ENCODE measurements at regions not wholly inside any gene's neighbourhood (a gene's known extent, or its start where the extent isn't known, plus 50 kb on each side); places are given as distances from the start of the nearest gene placed in this dataset.

DNA sequence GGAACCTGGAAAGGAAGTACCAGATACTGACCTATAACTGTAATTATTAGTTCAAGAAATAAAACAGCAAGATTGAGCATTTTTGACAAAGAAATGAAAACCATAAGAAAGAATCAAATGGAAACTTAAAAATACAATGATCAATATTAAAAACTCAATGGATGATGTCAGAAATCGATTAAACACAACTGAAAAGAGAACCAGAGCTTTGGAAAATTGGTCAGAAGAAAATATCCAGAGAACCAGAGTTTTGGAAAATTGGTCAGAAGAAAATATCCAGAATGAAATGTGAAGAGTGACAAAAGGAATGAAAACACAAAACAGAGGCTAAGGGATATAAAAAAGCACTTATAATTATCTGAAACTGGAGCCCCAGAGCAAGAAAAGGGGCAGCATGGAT, 438.6 kb downstream of the AJAP1 start:
- POLR2A ChIA-PET, result no interaction called here
- H3K9me3 ChIP-seq (ENCODE audit: control extremely low read depth in 1 of 5, control insufficient read depth in 4 of 5, insufficient read depth in 2 of 5, low read depth in 1 of 5, low read length in 4 of 5), result peaks cover 0 to 25% (median 3%) of the 10 kb centered on the region in 5 experiments
- CTCF ChIA-PET, result no interaction called here
- H3K4me3 ChIP-seq (ENCODE audit: control insufficient read depth in 1 of 7, extremely low read depth in 1 of 7, insufficient read depth in 4 of 7, low read depth in 2 of 7, low read length in 6 of 7), result no peak overlapping the region
- no peaks in the 10 kb centered on the region for H3K4me1 ChIP-seq (ENCODE audit: control extremely low read depth in 1 of 4, control insufficient read depth in 4 of 4, insufficient read depth in 4 of 4, low read length in 3 of 4)
- no CpG with 5 or more reads among the region's 1 CpG for WGBS (ENCODE audit: insufficient coverage)
- DNase-seq, result no peak
- no peaks in the 10 kb centered on the region for H3K36me3 ChIP-seq (ENCODE audit: control insufficient read depth in 4 of 4, insufficient read depth in 4 of 4, low read length in 3 of 4)
- H3K27ac ChIP-seq (ENCODE audit: insufficient read depth in 1 of 2, low read depth in 1 of 2, low read length in 2 of 2, poor library complexity in 1 of 2, severe bottlenecking in 2 of 2), result no peak overlapping the region
- H3K27me3 ChIP-seq (replicated peaks in 2 of 5; ENCODE audit: control insufficient read depth in 4 of 5, insufficient read depth in 5 of 5, low read length in 4 of 5), result no peaks in the 10 kb centered on the region

DNA sequence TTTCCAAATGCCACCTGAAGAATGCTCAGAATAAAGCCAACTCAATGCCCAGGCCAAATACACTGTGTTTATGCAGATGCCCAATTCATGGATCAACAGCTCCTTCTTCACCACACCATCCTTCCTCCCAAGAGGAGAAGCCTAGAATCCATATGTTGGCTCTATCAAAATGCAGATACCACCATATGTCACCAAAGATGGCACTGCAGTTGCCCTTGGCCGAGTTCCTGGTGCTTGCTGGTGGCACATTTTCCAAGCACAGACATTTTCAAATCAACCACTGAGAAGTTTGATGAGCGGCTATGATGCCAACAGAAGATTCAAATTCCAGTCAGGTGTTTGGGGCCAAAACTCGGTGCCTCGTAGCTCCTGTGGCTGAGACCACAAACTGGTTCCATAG, 430.3 kb downstream of the AJAP1 start:
- no peak for DNase-seq
- H3K27me3 ChIP-seq (replicated peaks in 2 of 5; ENCODE audit: control insufficient read depth in 4 of 5, insufficient read depth in 5 of 5, low read length in 4 of 5), result peaks cover 0 to 2% (median 0%) of the 10 kb centered on the region in 5 experiments
- no peak overlapping the region for H3K4me3 ChIP-seq (ENCODE audit: control insufficient read depth in 1 of 7, extremely low read depth in 1 of 7, insufficient read depth in 4 of 7, low read depth in 2 of 7, low read length in 6 of 7)
- no peaks in the 10 kb centered on the region for H3K9me3 ChIP-seq (ENCODE audit: control extremely low read depth in 1 of 5, control insufficient read depth in 4 of 5, insufficient read depth in 2 of 5, low read depth in 1 of 5, low read length in 4 of 5)
- ChIA-PET CTCF (no interaction called here), POLR2A (no interaction called here)
- H3K36me3 ChIP-seq (ENCODE audit: control insufficient read depth in 4 of 4, insufficient read depth in 4 of 4, low read length in 3 of 4), result no peaks in the 10 kb centered on the region
- H3K4me1 ChIP-seq (ENCODE audit: control extremely low read depth in 1 of 4, control insufficient read depth in 4 of 4, insufficient read depth in 4 of 4, low read length in 3 of 4), result no peaks in the 10 kb centered on the region
- no peak overlapping the region for H3K27ac ChIP-seq (ENCODE audit: insufficient read depth in 1 of 2, low read depth in 1 of 2, low read length in 2 of 2, poor library complexity in 1 of 2, severe bottlenecking in 2 of 2)
- 95% methylated on average over 4 of the region's 4 CpGs for WGBS (ENCODE audit: insufficient coverage)

DNA sequence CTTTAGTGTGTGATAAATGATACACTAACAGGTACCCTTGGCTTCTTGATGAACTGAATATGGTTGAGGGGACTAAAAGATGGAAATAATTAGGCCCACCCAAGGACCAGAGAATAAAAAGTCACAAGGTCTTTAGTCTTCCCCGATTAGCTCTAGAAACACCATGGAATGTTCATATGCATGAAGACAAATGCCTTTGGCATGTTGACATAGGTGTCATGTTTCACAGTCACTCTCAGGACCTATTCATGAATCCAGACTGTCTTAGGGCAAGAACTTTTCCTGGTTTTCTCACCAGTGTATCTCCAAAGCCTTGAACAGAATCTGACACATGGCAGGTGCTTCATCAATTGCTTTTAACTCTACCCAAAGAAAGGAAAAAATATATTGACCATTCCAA, 412.8 kb downstream of the AJAP1 start:
- Histone ChIP-seq H3K4me1 (ENCODE audit: control extremely low read depth in 1 of 4, control insufficient read depth in 4 of 4, insufficient read depth in 4 of 4, low read length in 3 of 4) (no peaks in the 10 kb centered on the region), H3K27me3 (replicated peaks in 2 of 5; ENCODE audit: control insufficient read depth in 4 of 5, insufficient read depth in 5 of 5, low read length in 4 of 5) (peaks cover 0 to 2% (median 0%) of the 10 kb centered on the region in 5 experiments), H3K27ac (ENCODE audit: insufficient read depth in 1 of 2, low read depth in 1 of 2, low read length in 2 of 2, poor library complexity in 1 of 2, severe bottlenecking in 2 of 2) (no peak overlapping the region), H3K36me3 (ENCODE audit: control insufficient read depth in 4 of 4, insufficient read depth in 4 of 4, low read length in 3 of 4) (no peaks in the 10 kb centered on the region), H3K9me3 (ENCODE audit: control extremely low read depth in 1 of 5, control insufficient read depth in 4 of 5, insufficient read depth in 2 of 5, low read depth in 1 of 5, low read length in 4 of 5) (peaks cover 0 to 2% (median 0%) of the 10 kb centered on the region in 5 experiments), H3K4me3 (ENCODE audit: control insufficient read depth in 1 of 7, extremely low read depth in 1 of 7, insufficient read depth in 4 of 7, low read depth in 2 of 7, low read length in 6 of 7) (no peak overlapping the region)
- 100% methylated on average over 1 of the region's 1 CpG for WGBS (ENCODE audit: insufficient coverage)
- ChIA-PET POLR2A (no interaction called here), CTCF (no interaction called here)
- no peak for DNase-seq

DNA sequence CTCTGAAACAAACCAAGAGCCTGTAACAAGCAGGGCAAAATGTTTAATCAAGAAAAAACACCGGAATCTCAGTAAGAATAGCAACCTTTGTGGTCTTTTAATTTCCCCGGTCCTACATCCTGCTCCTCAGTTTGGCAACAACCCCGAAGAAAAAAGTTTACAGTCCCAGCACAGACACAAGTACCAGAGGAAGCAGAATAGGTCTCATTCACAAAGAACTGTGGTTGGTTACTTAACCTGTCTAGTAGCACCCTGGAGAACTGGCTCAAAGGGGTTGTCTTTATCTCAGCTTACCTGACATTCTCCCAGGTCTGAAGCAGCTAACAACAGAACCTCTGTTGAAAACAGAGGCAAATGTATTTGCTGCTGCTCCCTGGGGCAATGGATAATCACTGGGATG, 399.3 kb downstream of the AJAP1 start:
- peak in 1 of 3 donors; percentile 1 for DNase-seq
- no peak overlapping the region for H3K27ac ChIP-seq (ENCODE audit: insufficient read depth in 1 of 2, low read depth in 1 of 2, low read length in 2 of 2, poor library complexity in 1 of 2, severe bottlenecking in 2 of 2)
- peaks cover 0 to 2% (median 0%) of the 10 kb centered on the region in 5 experiments for H3K27me3 ChIP-seq (replicated peaks in 2 of 5; ENCODE audit: control insufficient read depth in 4 of 5, insufficient read depth in 5 of 5, low read length in 4 of 5)
- H3K4me3 ChIP-seq (ENCODE audit: control insufficient read depth in 1 of 7, extremely low read depth in 1 of 7, insufficient read depth in 4 of 7, low read depth in 2 of 7, low read length in 6 of 7), result no peak overlapping the region
- H3K4me1 ChIP-seq (ENCODE audit: control extremely low read depth in 1 of 4, control insufficient read depth in 4 of 4, insufficient read depth in 4 of 4, low read length in 3 of 4), result peaks cover 0 to 4% (median 0%) of the 10 kb centered on the region in 4 experiments
- H3K36me3 ChIP-seq (ENCODE audit: control insufficient read depth in 4 of 4, insufficient read depth in 4 of 4, low read length in 3 of 4), result no peaks in the 10 kb centered on the region
- ChIA-PET CTCF (no interaction called here), POLR2A (no interaction called here)
- H3K9me3 ChIP-seq (ENCODE audit: control extremely low read depth in 1 of 5, control insufficient read depth in 4 of 5, insufficient read depth in 2 of 5, low read depth in 1 of 5, low read length in 4 of 5), result peaks cover 0 to 3% (median 0%) of the 10 kb centered on the region in 5 experiments
- WGBS (ENCODE audit: insufficient coverage), result 22% methylated on average over 3 of the region's 3 CpGs

DNA sequence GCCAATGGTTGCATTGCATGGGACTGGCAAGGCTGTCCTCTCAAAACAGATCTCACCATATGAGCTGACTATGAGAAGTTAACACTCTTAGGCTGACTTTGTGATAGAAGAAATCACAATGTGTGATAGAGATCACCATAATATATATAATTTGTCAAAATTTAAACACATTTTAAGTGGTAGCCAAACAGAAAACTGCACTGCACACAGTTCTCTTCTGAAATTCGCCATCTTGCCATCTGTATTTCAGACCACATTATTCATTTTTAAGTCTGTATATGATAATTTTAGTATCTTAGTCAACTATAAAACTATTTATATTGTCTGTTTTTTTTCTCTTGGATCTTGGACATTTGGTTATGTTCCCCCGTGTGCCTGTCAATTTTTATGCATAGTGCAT, 374.7 kb downstream of the AJAP1 start:
- Histone ChIP-seq H3K36me3 (ENCODE audit: control insufficient read depth in 4 of 4, insufficient read depth in 4 of 4, low read length in 3 of 4) (no peaks in the 10 kb centered on the region), H3K27me3 (replicated peaks in 2 of 5; ENCODE audit: control insufficient read depth in 4 of 5, insufficient read depth in 5 of 5, low read length in 4 of 5) (peaks cover 0 to 4% (median 0%) of the 10 kb centered on the region in 5 experiments), H3K9me3 (ENCODE audit: control extremely low read depth in 1 of 5, control insufficient read depth in 4 of 5, insufficient read depth in 2 of 5, low read depth in 1 of 5, low read length in 4 of 5) (no peaks in the 10 kb centered on the region), H3K4me3 (ENCODE audit: control insufficient read depth in 1 of 7, extremely low read depth in 1 of 7, insufficient read depth in 4 of 7, low read depth in 2 of 7, low read length in 6 of 7) (no peak overlapping the region), H3K27ac (ENCODE audit: insufficient read depth in 1 of 2, low read depth in 1 of 2, low read length in 2 of 2, poor library complexity in 1 of 2, severe bottlenecking in 2 of 2) (no peak overlapping the region), H3K4me1 (ENCODE audit: control extremely low read depth in 1 of 4, control insufficient read depth in 4 of 4, insufficient read depth in 4 of 4, low read length in 3 of 4) (no peaks in the 10 kb centered on the region)
- POLR2A ChIA-PET, result interaction anchor here (0.6 kb wide), 1 partner anchor 229 kb away, joined by 3 read pairs; no protein-coding TSS in a partner anchor
- CTCF ChIA-PET, result no interaction called here
- no CpG with 5 or more reads among the region's 2 CpGs for WGBS (ENCODE audit: insufficient coverage)
- DNase-seq, result no peak

DNA sequence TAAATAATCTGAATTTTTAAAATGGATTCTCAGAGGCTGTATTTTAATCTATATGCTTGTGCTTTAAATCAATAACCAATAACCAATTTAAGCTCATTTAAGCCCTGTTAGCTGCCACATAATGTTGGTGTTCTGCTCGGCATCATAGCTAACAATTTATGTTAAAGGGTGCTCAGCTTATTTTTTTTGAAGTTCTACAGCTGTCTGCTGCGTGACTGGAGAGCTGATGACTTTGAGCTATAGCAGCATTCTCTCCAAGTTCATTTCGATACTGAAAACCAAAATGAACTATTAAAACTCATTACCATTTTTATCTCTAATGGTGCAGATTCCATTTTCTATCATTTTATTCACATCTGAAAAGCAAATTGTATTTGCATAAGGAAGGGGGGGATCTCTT, 357.8 kb downstream of the AJAP1 start:
- WGBS (ENCODE audit: insufficient coverage), result no CpG with 5 or more reads among the region's 3 CpGs
- Histone ChIP-seq H3K27ac (ENCODE audit: insufficient read depth in 1 of 2, low read depth in 1 of 2, low read length in 2 of 2, poor library complexity in 1 of 2, severe bottlenecking in 2 of 2) (no peak overlapping the region), H3K9me3 (ENCODE audit: control extremely low read depth in 1 of 5, control insufficient read depth in 4 of 5, insufficient read depth in 2 of 5, low read depth in 1 of 5, low read length in 4 of 5) (no peaks in the 10 kb centered on the region), H3K27me3 (replicated peaks in 2 of 5; ENCODE audit: control insufficient read depth in 4 of 5, insufficient read depth in 5 of 5, low read length in 4 of 5) (peaks cover 0 to 10% (median 0%) of the 10 kb centered on the region in 5 experiments), H3K36me3 (ENCODE audit: control insufficient read depth in 4 of 4, insufficient read depth in 4 of 4, low read length in 3 of 4) (no peaks in the 10 kb centered on the region), H3K4me1 (ENCODE audit: control extremely low read depth in 1 of 4, control insufficient read depth in 4 of 4, insufficient read depth in 4 of 4, low read length in 3 of 4) (no peaks in the 10 kb centered on the region), H3K4me3 (ENCODE audit: control insufficient read depth in 1 of 7, extremely low read depth in 1 of 7, insufficient read depth in 4 of 7, low read depth in 2 of 7, low read length in 6 of 7) (no peak overlapping the region)
- ChIA-PET CTCF (no interaction called here), POLR2A (no interaction called here)
- DNase-seq, result no peak

DNA sequence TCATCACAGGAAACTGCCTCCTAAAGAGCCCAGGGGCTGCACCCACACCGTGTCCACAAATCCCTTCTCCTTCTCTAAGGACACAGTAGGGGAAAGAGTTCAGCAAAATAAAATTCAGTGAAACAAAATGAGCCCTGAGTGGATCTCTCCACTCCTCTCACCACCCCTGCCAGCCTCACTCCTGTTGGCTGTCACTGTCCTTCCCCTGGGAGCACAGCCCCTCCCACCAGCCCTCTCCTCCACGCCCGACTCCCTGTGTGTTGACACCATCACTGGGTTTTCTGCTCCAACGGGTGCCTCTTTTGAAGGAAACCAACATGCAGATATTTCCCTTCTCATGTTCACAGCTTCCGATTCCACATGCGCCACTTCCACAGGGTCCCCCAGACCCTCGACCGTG, 356.2 kb downstream of the AJAP1 start:
- no peaks in the 10 kb centered on the region for H3K9me3 ChIP-seq (ENCODE audit: control extremely low read depth in 1 of 5, control insufficient read depth in 4 of 5, insufficient read depth in 2 of 5, low read depth in 1 of 5, low read length in 4 of 5)
- no peak for DNase-seq
- CTCF ChIA-PET, result no interaction called here
- H3K27ac ChIP-seq (ENCODE audit: insufficient read depth in 1 of 2, low read depth in 1 of 2, low read length in 2 of 2, poor library complexity in 1 of 2, severe bottlenecking in 2 of 2), result no peak overlapping the region
- no peak overlapping the region for H3K4me3 ChIP-seq (ENCODE audit: control insufficient read depth in 1 of 7, extremely low read depth in 1 of 7, insufficient read depth in 4 of 7, low read depth in 2 of 7, low read length in 6 of 7)
- 84% methylated on average over 8 of the region's 8 CpGs for WGBS (ENCODE audit: insufficient coverage)
- no peaks in the 10 kb centered on the region for H3K4me1 ChIP-seq (ENCODE audit: control extremely low read depth in 1 of 4, control insufficient read depth in 4 of 4, insufficient read depth in 4 of 4, low read length in 3 of 4)
- POLR2A ChIA-PET, result no interaction called here
- peaks cover 0 to 4% (median 0%) of the 10 kb centered on the region in 5 experiments for H3K27me3 ChIP-seq (replicated peaks in 2 of 5; ENCODE audit: control insufficient read depth in 4 of 5, insufficient read depth in 5 of 5, low read length in 4 of 5)
- H3K36me3 ChIP-seq (ENCODE audit: control insufficient read depth in 4 of 4, insufficient read depth in 4 of 4, low read length in 3 of 4), result no peaks in the 10 kb centered on the region
